HEK293 (cell line): ENCODE measurements at regions not wholly inside any gene's neighbourhood (a gene's known extent, or its start where the extent isn't known, plus 50 kb on each side); places are given as distances from the start of the nearest gene placed in this dataset.

Experiments
- CTCF ChIP-seq: fragments of 450-650 bp; formaldehyde crosslinking; IDR thresholded peaks from 2 replicates; pipeline ENCODE4 v1.5.1; 2016; ENCODE audit warnings: missing biosample characterization, missing genetic modification characterization
- ZBTB49 ChIP-seq: fragments of 450-650 bp; formaldehyde crosslinking; IDR thresholded peaks from 2 replicates; pipeline ENCODE4 v1.5.1; 2016; ENCODE audit warnings: missing biosample characterization, missing genetic modification characterization, low read depth
- ZNF416 ChIP-seq: fragments of 450-650 bp; formaldehyde crosslinking; IDR thresholded peaks from 2 replicates; pipeline ENCODE4 v1.5.1; 2016; ENCODE audit warnings: missing biosample characterization, missing genetic modification characterization
- ZNF561 ChIP-seq: fragments of 450-650 bp; IDR thresholded peaks from 2 replicates; pipeline ENCODE4 v1.5.1; 2018; ENCODE audit warnings: missing biosample characterization, missing genetic modification characterization, borderline replicate concordance
- ZNF768 ChIP-seq: fragments of 450-650 bp; formaldehyde crosslinking; IDR thresholded peaks from 2 replicates; pipeline ENCODE4 v1.5.1; 2018; ENCODE audit warnings: missing biosample characterization, mild to moderate bottlenecking, missing genetic modification characterization

- TF ChIP-seq ZNF561 (tag by site-specific recombination): no peak
- TF ChIP-seq ZNF416 (tag by site-specific recombination): no peak
- TF ChIP-seq CTCF: no peak
- no peak for TF ChIP-seq ZBTB49 (tag by site-specific recombination)
- no peak for TF ChIP-seq ZNF768
Observed at GRCh38 chr1:193416226-193417024, 230.0 kb upstream of the B3GALT2 start.
